HEK293 (cell line): ENCODE measurements at regions not wholly inside any gene's neighbourhood (a gene's known extent, or its start where the extent isn't known, plus 50 kb on each side); places are given as distances from the start of the nearest gene placed in this dataset.

ENCODE experiments used
- CTCF ChIA-PET: fragments of 350-600 bp; formaldehyde crosslinking; extraction: SDS; loops from one replicate; lab custom pipeline; 2021; ENCODE audit warnings: antibody characterized with exemption; lab: Yijun Ruan, JAX
- POLR2A ChIA-PET: fragments of 300-600 bp; formaldehyde crosslinking; extraction: SDS; loops from one replicate; lab custom pipeline; 2020; ENCODE audit warnings: antibody characterized with exemption, inconsistent platforms; lab: Yijun Ruan, JAX
- H3K27ac ChIP-seq: fragments of 200-500 bp; sonication (Bioruptor generic); 2 replicates; pipeline ENCODE4 v1.5.1; 2014; ENCODE audit warnings: low read depth, low read length, control low read depth, inconsistent platforms; ENCODE audit errors: extremely low read depth
- H3K36me3 ChIP-seq, 2 experiments: fragments of 200-500 bp in 1 of 2; sonication (Bioruptor generic) in 1 of 2; 1 replicate in 1 of 2; 2 replicates in 1 of 2; pipeline ENCODE4 v1.5.1; 2014 to 2017; ENCODE audit warnings: inconsistent platforms in 2 of 2, low read length in 2 of 2; ENCODE audit not compliant: control insufficient read depth in 2 of 2, insufficient read depth in 1 of 2
- H3K4me1 ChIP-seq: fragments of 200-500 bp; sonication (Bioruptor generic); 2 replicates; pipeline ENCODE4 v1.5.1; 2014; ENCODE audit warnings: mild to moderate bottlenecking, low read length, inconsistent platforms; ENCODE audit not compliant: control insufficient read depth, insufficient read depth
- H3K4me3 ChIP-seq: 2 replicates; pipeline ENCODE4 v1.5.1; 2011; ENCODE audit warnings: low read depth, mild to moderate bottlenecking, control low read depth, low read length, moderate library complexity
- H3K9me3 ChIP-seq: fragments of 200-500 bp; sonication (Bioruptor generic); 2 replicates; pipeline ENCODE4 v1.5.1; 2014; ENCODE audit warnings: low read depth, low read length, inconsistent platforms; ENCODE audit not compliant: control insufficient read depth, insufficient read depth
- ZBTB1 ChIP-seq: fragments of 450-650 bp; formaldehyde crosslinking; IDR thresholded peaks from 2 replicates; pipeline ENCODE4 v1.5.1; 2016; ENCODE audit warnings: missing biosample characterization, missing genetic modification characterization
- ZBTB21 ChIP-seq: fragments of 450-650 bp; formaldehyde crosslinking; IDR thresholded peaks from 2 replicates; pipeline ENCODE4 v1.5.1; 2017; ENCODE audit warnings: missing biosample characterization, missing genetic modification characterization
- ZBTB44 ChIP-seq: fragments of 450-650 bp; IDR thresholded peaks from 2 replicates; pipeline ENCODE4 v1.5.1; 2018; ENCODE audit warnings: missing biosample characterization, mild to moderate bottlenecking, missing genetic modification characterization
- ZBTB49 ChIP-seq: fragments of 450-650 bp; formaldehyde crosslinking; IDR thresholded peaks from 2 replicates; pipeline ENCODE4 v1.5.1; 2016; ENCODE audit warnings: missing biosample characterization, missing genetic modification characterization, low read depth
- ZBTB7A ChIP-seq: fragments of 450-650 bp; formaldehyde crosslinking; IDR thresholded peaks from 2 replicates; pipeline ENCODE4 v1.5.1; 2016; ENCODE audit warnings: low read depth, missing biosample characterization, missing genetic modification characterization
- ZFP37 ChIP-seq: fragments of 450-650 bp; formaldehyde crosslinking; IDR thresholded peaks from 2 replicates; pipeline ENCODE4 v1.5.1; 2016; ENCODE audit warnings: missing biosample characterization, missing genetic modification characterization
- ZIC2 ChIP-seq: fragments of 450-650 bp; formaldehyde crosslinking; IDR thresholded peaks from 2 replicates; pipeline ENCODE4 v1.5.1; 2016; ENCODE audit warnings: missing biosample characterization, missing genetic modification characterization
- ZNF121 ChIP-seq: fragments of 450-650 bp; formaldehyde crosslinking; IDR thresholded peaks from 2 replicates; pipeline ENCODE4 v1.5.1; 2016; ENCODE audit warnings: missing biosample characterization, missing genetic modification characterization
- ZNF133 ChIP-seq: fragments of 450-650 bp; formaldehyde crosslinking; IDR thresholded peaks from 2 replicates; pipeline ENCODE4 v1.5.1; 2016; ENCODE audit warnings: missing biosample characterization, missing genetic modification characterization
- ZNF292 ChIP-seq: fragments of 450-650 bp; formaldehyde crosslinking; IDR thresholded peaks from 2 replicates; pipeline ENCODE4 v1.5.1; 2016; ENCODE audit warnings: low read depth, missing biosample characterization, missing genetic modification characterization, borderline replicate concordance
- ZNF324 ChIP-seq: fragments of 450-650 bp; formaldehyde crosslinking; IDR thresholded peaks from 2 replicates; pipeline ENCODE4 v1.5.1; 2016; ENCODE audit warnings: missing biosample characterization, missing genetic modification characterization
- ZNF366 ChIP-seq: fragments of 450-650 bp; formaldehyde crosslinking; conservative IDR thresholded peaks from 2 replicates; pipeline ENCODE4 v1.5.1; 2016; ENCODE audit warnings: missing biosample characterization, missing genetic modification characterization
- ZNF473 ChIP-seq: fragments of 450-650 bp; formaldehyde crosslinking; IDR thresholded peaks from 2 replicates; pipeline ENCODE4 v1.5.1; 2017; ENCODE audit warnings: missing biosample characterization, missing genetic modification characterization
- ZNF549 ChIP-seq: fragments of 450-650 bp; IDR thresholded peaks from 2 replicates; pipeline ENCODE4 v1.5.1; 2018; ENCODE audit warnings: missing biosample characterization, missing genetic modification characterization, mild to moderate bottlenecking, inconsistent platforms, moderate library complexity
- ZNF580 ChIP-seq: fragments of 450-650 bp; formaldehyde crosslinking; IDR thresholded peaks from 2 replicates; pipeline ENCODE4 v1.5.1; 2016; ENCODE audit warnings: missing biosample characterization, missing genetic modification characterization
- ZNF624 ChIP-seq: fragments of 450-650 bp; formaldehyde crosslinking; IDR thresholded peaks from 2 replicates; pipeline ENCODE4 v1.5.1; 2017; ENCODE audit warnings: missing biosample characterization, missing genetic modification characterization
- ZNF629 ChIP-seq: fragments of 450-650 bp; formaldehyde crosslinking; IDR thresholded peaks from 2 replicates; pipeline ENCODE4 v1.5.1; 2017; ENCODE audit warnings: missing biosample characterization, missing genetic modification characterization
- ZNF747 ChIP-seq: fragments of 450-650 bp; formaldehyde crosslinking; IDR thresholded peaks from 2 replicates; pipeline ENCODE4 v1.5.1; 2016; ENCODE audit warnings: missing biosample characterization, missing genetic modification characterization
- ZXDB ChIP-seq: fragments of 450-650 bp; formaldehyde crosslinking; IDR thresholded peaks from 2 replicates; pipeline ENCODE4 v1.5.1; 2016; ENCODE audit warnings: missing biosample characterization, missing genetic modification characterization

- no peaks in the 10 kb centered on the region for H3K36me3 ChIP-seq
- no peaks in the 10 kb centered on the region for H3K9me3 ChIP-seq
- TF ChIP-seq ZIC2: peak; percentile 36
- TF ChIP-seq ZNF580 (tag by site-specific recombination): no peak
- TF ChIP-seq ZBTB44 (tag by site-specific recombination): no peak
- POLR2A ChIA-PET: no interaction called here
- H3K27ac ChIP-seq: no peak overlapping the region
- CTCF ChIA-PET: no interaction called here
- peaks cover 10% of the 10 kb centered on the region for H3K4me1 ChIP-seq
- no peak overlapping the region for H3K4me3 ChIP-seq
Measured at GRCh38 chr1:201683397-201683796, 144.5 kb downstream of the NAV1 start.

- ChIA-PET POLR2A (no interaction called here), CTCF (interaction anchor here (0.6 to 1.4 kb wide), 2 partner anchors 109 to 126 kb away, joined by 3 read pairs; no protein-coding TSS in a partner anchor)
- Histone ChIP-seq H3K9me3 (no peaks in the 10 kb centered on the region), H3K4me3 (no peak overlapping the region), H3K36me3 (no peaks in the 10 kb centered on the region), H3K4me1 (peaks cover 10% of the 10 kb centered on the region), H3K27ac (no peak overlapping the region)
- TF ChIP-seq ZNF324 (tag by site-specific recombination) (no peak), ZFP37 (tag by site-specific recombination) (no peak), ZNF747 (tag by site-specific recombination) (no peak), ZNF292 (tag by site-specific recombination) (no peak), ZBTB21 (no peak), ZNF549 (tag by site-specific recombination) (no peak), ZNF366 (tag by site-specific recombination) (no peak), ZNF580 (tag by site-specific recombination) (no peak), ZBTB1 (tag by site-specific recombination) (no peak), ZBTB7A (no peak), ZXDB (tag by site-specific recombination) (no peak), ZNF473 (tag by site-specific recombination) (no peak), ZNF624 (tag by site-specific recombination) (no peak), ZBTB49 (tag by site-specific recombination) (no peak), ZNF133 (tag by site-specific recombination) (no peak), ZNF629 (tag by site-specific recombination) (no peak), ZNF121 (no peak)
Measured at GRCh38 chr1:201685485-201685884, 143.5 kb upstream of the IPO9 start.
